VCaP (cell line): ENCODE measurements at regions not wholly inside any gene's neighbourhood (a gene's known extent, or its start where the extent isn't known, plus 50 kb on each side); places are given as distances from the start of the nearest gene placed in this dataset.
"Not testable (repeated sequence)": the region's sequence is repeated elsewhere in the genome, so short reads cannot be mapped to it uniquely, and the experiment has no call there.

Source experiments
- H3K27ac ChIP-seq: fragments of 450-650 bp; 2 replicates; pipeline ENCODE4 v1.5.1; 2017
- TF ChIP-seq, protein P1 (sequence below): fragments of 450-650 bp; conservative IDR thresholded peaks from 2 replicates; pipeline ENCODE4 v1.5.1; 2017; ENCODE audit warnings: mild to moderate bottlenecking, moderate library complexity

DNA sequence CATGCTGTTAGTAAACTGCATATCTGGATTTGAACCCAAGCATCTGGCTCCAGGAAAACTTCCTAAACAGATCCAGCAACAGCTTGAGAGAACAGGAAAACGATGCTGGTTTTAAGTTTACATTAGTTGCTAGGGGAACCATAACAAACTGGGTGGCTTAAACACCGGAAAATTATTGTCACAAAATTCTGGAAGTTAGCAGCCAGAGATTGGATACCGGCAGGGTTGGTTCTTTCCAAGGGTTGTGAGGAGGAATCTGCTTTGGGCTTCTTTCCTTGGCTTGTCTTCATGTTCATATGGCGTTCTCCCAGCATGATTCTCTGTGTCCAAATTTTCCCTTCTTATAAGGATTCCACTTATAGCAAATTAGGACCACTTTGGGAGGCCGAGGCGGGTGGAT, 276.9 kb upstream of the TOM1L1 start:
- TF ChIP-seq, protein P1, sequence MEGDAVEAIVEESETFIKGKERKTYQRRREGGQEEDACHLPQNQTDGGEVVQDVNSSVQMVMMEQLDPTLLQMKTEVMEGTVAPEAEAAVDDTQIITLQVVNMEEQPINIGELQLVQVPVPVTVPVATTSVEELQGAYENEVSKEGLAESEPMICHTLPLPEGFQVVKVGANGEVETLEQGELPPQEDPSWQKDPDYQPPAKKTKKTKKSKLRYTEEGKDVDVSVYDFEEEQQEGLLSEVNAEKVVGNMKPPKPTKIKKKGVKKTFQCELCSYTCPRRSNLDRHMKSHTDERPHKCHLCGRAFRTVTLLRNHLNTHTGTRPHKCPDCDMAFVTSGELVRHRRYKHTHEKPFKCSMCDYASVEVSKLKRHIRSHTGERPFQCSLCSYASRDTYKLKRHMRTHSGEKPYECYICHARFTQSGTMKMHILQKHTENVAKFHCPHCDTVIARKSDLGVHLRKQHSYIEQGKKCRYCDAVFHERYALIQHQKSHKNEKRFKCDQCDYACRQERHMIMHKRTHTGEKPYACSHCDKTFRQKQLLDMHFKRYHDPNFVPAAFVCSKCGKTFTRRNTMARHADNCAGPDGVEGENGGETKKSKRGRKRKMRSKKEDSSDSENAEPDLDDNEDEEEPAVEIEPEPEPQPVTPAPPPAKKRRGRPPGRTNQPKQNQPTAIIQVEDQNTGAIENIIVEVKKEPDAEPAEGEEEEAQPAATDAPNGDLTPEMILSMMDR: no peak
- H3K27ac ChIP-seq: no peak overlapping the region

DNA sequence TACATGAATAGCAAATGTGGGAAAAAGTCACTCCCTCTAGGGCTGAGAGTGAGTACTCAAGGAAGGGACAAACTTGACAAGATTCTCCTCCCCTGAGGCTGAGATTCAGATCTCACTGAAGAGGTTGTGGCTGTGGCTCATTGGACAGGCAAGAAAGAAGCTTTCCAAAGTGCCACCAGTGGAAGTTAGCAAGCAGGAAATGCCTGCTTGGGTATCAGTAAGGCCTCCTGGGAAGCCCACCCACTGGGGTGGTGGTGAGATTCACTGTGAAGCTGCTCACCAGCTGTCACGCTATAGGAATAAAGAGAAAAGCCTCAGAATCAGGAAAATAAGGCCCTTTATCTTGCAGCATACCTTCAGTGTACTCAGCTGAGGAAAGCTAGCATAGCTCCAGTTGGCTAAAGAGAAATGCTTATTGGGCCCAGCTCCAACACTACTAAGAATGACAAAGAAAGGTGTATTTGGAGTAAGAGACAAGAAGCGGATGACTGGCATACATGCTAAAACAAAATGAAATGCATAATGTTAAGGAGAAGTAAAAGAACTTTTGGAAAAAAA, 274.4 kb upstream of the TOM1L1 start:
- no peak overlapping the region for H3K27ac ChIP-seq
- TF ChIP-seq, protein P1: no peak

DNA sequence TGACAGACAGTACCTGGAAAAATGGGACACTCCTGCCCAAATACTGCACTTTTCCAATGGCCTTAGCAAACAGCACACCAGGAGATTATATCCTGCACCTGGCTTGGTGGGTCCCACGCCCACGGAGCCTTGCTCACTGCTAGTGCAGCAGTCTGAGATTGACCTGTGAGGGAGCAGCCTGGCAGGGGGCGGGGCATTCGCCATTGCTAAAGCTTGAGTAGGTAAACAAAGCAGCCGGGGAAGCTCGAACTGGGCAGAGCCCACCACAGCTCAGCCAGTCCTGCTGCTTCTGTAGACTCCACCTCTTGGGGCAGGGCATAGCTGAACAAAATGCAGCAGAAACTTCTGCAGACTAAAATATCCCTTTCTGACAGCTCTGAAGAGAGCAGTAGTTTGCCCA, 261.2 kb upstream of the TOM1L1 start:
- not testable (repeated sequence) for H3K27ac ChIP-seq

DNA sequence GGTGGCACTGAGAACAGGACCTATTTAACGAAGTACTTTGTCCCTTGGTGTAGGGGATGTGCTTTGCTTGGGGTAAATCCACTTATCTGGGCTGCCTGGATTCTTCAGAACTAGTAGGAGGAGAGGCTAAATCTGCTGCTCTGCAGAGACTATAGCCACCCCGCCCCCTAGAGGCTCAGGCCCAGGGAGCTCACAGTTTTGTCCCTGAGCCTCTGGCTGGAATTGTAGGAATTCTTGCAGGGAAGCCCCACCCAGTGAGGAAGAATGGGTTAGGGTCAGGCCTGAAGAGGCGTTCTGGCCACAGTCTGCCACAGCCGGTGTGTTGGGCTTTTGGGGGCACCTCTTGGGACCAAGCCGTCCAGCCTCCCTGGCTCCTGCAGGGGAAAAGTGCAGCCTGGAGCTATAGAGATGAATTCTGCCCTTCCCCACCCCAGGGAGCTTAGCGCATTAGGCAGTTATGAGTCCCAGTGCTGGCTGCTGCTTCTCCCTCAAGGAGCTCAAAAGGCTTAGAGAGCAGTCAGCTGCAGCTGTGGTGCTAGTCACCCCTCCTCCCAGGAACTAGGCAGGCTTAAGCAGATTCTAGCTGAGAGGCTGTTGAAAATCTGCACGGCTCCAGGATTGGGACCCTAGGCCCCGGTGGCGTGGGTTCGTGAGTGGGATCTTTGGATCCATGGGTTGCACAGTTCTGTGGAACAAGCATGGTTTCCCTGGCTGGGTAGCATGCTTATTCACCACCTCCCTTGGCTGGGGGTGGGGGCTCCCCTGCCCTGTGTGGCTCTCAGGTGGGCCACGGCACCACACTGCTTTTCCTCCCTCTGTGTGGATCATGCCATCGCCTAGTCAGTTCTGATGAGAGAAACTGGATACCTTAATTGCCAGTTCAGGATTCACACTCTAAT, 237.4 kb upstream of the TOM1L1 start:
- no peak overlapping the region for H3K27ac ChIP-seq
- TF ChIP-seq, protein P1: no peak

DNA sequence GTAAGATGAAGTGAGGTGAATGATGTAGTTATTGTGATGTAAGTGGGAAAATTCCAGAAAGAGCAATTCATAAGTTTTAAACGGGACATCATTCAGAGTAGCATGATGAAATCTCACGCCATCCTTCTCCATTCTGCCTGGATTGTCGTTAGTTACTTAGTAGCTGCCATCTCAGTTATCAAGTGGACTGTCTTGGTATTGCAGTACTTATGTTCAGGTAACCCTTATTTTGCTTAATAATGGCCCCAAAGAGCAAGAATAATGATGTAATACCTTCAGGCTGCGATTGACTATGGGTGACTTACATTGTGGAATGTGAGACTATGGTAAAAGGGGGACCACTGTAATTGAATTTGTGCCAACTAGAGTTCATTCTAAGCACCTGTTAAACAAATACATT, 234.1 kb upstream of the TOM1L1 start:
- no peak overlapping the region for H3K27ac ChIP-seq
- TF ChIP-seq, protein P1: no peak; the same call in 1 of the 2 replicates

DNA sequence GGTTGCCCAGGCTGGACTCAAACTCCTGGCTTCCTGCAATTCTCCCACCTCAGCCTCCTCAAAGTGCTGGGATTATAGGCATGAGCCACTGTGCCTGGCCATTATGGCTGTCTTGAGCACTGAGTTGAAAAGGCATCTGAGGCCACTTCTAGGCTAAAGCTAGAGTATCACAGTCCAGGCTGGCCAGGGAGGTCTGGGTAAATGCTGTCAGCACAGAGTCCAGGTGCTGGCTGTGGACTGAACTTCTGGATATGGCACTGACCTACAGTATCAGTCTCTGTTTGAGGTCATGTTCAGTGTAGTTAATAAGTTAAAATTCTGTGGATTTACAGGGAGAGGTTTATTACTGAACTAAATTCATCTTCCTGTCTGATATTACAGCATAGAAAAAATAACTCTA, 222.5 kb upstream of the TOM1L1 start:
- TF ChIP-seq, protein P1: no peak
- no peak overlapping the region for H3K27ac ChIP-seq

DNA sequence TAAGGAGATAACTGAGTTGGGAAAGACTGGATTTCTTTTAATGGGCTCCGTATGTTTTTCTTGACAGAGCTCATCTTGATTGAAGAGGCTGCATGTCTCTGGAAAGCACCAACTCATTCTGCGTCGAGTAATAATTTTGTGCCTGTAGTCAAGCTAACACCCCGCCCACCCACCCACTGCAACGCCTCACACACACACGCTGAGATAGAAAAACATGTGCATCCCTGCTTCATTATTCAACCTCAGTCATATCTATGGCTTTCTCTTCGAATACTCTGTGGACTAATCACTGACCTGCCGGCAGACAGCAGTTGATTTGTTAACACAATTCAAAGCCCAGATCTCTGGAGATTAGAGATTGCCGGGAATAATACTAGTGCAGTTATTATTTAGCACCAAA, 220.2 kb upstream of the TOM1L1 start:
- H3K27ac ChIP-seq: no peak overlapping the region
- TF ChIP-seq, protein P1: no peak
